GM06990 (cell line): ENCODE measurements at regions not wholly inside any gene's neighbourhood (a gene's known extent, or its start where the extent isn't known, plus 50 kb on each side); places are given as distances from the start of the nearest gene placed in this dataset.

Experiments
- DNase-seq: peaks from one replicate; pipeline ENCODE4 v3.0.0-alpha.2; 2011; ENCODE audit not compliant: insufficient read length; ENCODE audit errors: extremely low read depth
- H3K27me3 ChIP-seq: replicated peaks from 2 replicates; pipeline ENCODE4 v1.6.0; 2011; ENCODE audit warnings: low read length; ENCODE audit not compliant: control insufficient read depth, insufficient read depth
- H3K36me3 ChIP-seq: 2 replicates; pipeline ENCODE4 v1.5.1; 2011; ENCODE audit warnings: low read length; ENCODE audit not compliant: control insufficient read depth, insufficient read depth
- H3K4me3 ChIP-seq: replicated peaks from 2 replicates; pipeline ENCODE4 v1.5.1; 2011; ENCODE audit warnings: low read depth, mild to moderate bottlenecking, control low read depth, low read length
- CTCF ChIP-seq: IDR thresholded peaks from 2 replicates; pipeline ENCODE4 v1.5.1; 2011; ENCODE audit warnings: low read length, control low read depth, mild to moderate bottlenecking, inconsistent platforms; ENCODE audit not compliant: insufficient read depth, poor library complexity, severe bottlenecking

DNA sequence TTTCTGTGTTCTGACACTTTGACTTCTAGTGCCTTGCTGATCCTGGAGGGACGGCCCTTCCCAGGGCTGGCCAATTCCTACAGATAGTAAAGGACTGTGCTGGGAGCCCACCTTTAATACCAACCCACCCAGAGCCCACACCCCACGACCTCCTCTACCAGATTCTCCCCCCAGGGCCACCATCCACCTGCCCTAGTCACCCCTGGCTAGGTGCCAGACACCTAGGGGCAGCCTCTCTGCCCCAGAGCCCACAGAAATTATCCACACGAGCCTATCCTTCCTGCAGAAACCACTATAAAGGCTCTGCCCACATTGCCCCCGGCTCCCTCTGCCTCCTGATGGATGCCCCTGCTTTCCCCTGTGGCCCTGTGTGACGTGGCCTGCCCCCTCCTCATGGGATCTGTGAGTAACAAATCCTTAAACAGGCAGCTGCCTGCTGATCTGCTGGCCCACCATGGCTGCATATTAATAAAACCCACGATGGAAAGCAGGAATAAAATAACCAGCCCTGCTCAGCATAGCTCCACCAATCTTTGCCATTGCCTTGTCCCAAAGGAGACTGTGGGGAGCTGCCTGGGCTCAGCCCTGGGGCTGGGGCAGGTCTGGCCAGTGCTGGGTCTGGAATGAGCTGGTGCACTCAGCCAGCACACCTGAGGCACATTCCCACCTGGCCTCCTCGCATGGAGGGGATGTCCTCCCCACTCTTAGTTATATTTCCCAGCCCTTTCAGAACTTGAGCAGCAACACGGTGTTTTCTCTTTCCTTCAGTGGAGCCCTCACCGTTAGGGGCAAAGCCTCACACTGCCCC, 488.5 kb downstream of the NPHP4 start:
- no peak for DNase-seq
- Histone ChIP-seq H3K4me3 (no peak overlapping the region), H3K27me3 (no peaks in the 10 kb centered on the region), H3K36me3 (no peaks in the 10 kb centered on the region)
- no peak for TF ChIP-seq CTCF

DNA sequence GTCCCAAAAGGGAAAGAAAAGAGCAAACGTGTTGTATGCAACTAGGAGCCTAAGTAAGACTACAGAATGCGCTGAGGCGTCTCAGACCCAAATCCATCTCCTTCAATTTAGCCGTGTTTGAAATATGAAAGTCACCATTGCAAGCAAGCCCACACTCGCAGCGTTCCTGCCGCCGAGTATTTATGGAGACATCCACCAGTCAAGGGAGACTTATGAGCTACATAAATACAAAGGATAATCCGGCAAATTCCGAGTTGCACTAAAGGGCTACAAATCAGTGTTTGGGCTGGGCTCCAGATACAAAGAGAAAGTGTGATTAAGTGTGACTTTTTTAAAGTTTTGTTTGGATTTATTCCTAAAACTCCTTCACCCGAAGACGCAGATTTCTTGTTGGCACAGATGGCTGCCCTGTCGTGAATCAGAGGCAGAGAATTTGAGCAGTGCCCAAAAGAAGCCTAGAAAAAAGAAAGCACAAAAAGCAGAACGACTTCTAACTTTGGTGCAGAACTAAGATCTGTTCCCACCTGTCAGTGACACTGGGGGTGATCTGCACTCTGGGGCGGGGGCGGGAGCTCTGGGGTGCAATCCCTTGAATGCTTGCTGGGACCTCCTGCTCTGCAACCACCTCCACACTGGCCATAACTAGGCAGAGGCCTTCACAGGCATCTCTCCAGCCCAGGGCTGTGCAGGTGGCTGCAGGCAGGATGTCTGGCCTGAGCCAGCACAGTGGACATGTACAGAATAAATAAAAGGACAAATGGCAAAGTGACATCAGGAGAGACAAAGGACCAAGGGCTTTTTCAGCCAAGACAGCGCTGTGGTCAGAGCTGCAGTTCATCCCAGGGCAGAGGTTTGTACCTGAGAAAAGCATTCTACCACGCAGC, 489.7 kb downstream of the NPHP4 start:
- H3K4me3 ChIP-seq, result no peak overlapping the region
- H3K36me3 ChIP-seq, result no peaks in the 10 kb centered on the region
- no peak for DNase-seq
- no peak for TF ChIP-seq CTCF
- H3K27me3 ChIP-seq, result no peaks in the 10 kb centered on the region

DNA sequence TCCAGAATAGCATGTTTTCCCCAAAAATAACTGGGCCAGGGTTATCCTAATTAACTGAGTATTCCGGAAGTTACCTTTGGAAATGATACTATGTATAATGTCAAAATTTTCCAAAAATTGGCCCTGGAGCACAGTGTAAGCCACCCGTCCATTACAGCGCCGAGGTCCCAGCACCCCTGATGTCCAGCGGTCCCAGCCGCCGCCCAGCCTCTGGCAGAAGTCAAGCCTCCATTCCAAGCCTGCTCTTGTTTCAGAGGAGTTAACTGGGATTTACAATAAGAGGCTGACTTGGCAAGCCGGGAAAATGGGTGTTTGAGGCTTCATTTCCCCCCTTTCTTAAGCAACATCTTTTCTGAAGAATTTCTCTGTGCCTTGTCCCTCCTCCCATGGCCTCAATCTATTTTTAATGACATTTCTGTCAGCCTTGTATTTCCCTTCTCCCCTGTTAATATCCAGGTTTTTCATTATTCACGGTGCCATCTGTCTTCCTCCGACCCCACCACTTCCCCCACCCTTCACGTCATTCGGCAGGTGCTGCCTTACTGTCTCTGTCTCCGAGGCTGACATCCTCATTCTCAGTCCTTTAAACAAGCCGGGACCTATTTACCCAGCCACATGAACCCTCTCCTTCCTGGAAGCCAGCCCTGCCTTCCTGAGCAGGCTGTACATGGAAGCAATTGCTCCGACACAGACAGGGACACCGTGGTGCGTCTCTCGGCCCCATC, 490.9 kb downstream of the NPHP4 start:
- no peak overlapping the region for H3K4me3 ChIP-seq
- no peak for TF ChIP-seq CTCF
- DNase-seq, result no peak
- H3K36me3 ChIP-seq, result no peaks in the 10 kb centered on the region
- H3K27me3 ChIP-seq, result no peaks in the 10 kb centered on the region

DNA sequence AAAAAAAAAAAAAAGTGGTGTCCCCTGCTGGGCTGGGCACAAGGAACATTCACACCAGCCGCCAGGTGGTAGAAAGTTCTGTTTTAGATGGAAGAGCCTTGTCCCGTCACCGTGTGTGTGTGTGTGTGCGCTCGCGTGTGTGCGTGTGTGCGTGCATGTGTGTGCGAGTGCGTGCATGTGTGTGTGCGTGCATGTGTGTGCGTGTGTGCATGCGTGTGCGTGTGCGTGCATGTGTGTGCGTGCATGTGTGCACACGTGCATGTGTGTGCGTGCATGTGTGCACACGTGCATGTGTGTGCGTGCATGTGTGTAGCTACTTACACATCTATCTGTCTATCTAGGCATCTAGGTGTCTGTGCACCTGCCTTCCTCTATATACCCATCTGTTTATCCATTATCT, 491.7 kb downstream of the NPHP4 start:
- no peaks in the 10 kb centered on the region for H3K27me3 ChIP-seq
- no peaks in the 10 kb centered on the region for H3K36me3 ChIP-seq
- TF ChIP-seq CTCF, result no peak
- H3K4me3 ChIP-seq, result no peak overlapping the region
- DNase-seq, result no peak

GRCh38 chr1:5497503-5497902, 494.7 kb downstream of the NPHP4 start:
- no peaks in the 10 kb centered on the region for H3K36me3 ChIP-seq
- no peak for TF ChIP-seq CTCF
- H3K27me3 ChIP-seq, result no peaks in the 10 kb centered on the region
- no peak overlapping the region for H3K4me3 ChIP-seq
- DNase-seq, result no peak
